DOHH2 (cell line): ENCODE measurements at regions not wholly inside any gene's neighbourhood (a gene's known extent, or its start where the extent isn't known, plus 50 kb on each side); places are given as distances from the start of the nearest gene placed in this dataset.

Experiments used
- CTCF ChIP-seq: fragments of 200-600 bp; sonication (generic); IDR thresholded peaks from one replicate; pipeline ENCODE4 v1.5.1; 2014; ENCODE audit warnings: antibody characterized with exemption, mild to moderate bottlenecking, low read depth, low read length; ENCODE audit not compliant: poor library complexity, severe bottlenecking
- EZH2phosphoT487 ChIP-seq: fragments of 200-600 bp; sonication (generic); IDR thresholded peaks from 2 replicates; pipeline ENCODE4 v1.6.1; 2017; ENCODE audit warnings: borderline replicate concordance, mild to moderate bottlenecking, antibody characterized with exemption, low read length, moderate library complexity, mixed read lengths

DNA sequence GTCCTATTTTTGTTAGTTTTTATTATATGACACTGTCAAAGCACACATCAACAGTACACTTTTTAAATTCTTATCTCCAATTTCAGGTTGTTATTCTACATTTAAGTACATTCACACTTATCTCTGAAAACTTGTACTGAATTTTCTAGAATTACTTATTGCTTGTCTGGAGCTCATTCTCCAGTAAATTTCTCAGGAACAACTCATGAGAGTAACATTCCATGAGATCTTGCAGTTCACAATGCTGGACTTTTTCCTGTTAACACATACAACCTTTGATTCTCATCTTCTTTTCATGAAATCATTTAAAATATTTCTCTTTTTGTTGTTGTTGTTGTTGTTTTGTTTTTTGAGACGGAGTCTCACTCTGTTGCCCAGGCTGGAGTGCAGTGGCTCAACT is 320.9 kb upstream of the CAMK1G start:
- TF ChIP-seq CTCF (no peak), EZH2phosphoT487 (no peak)
